HFFc6 (cell line): ENCODE measurements at regions not wholly inside any gene's neighbourhood (a gene's known extent, or its start where the extent isn't known, plus 50 kb on each side); places are given as distances from the start of the nearest gene placed in this dataset.

ENCODE experiments used
- DNase-seq: peaks from one replicate; pipeline ENCODE4 v3.0.0-alpha.2; 2018
- H3K27ac Mint-ChIP-seq: 2 replicates; pipeline ENCODE4 v1.8.0; 2020; ENCODE audit warnings: mild to moderate bottlenecking, mixed read lengths
- H3K27me3 Mint-ChIP-seq: 2 replicates; pipeline ENCODE4 v1.8.0; 2021; ENCODE audit warnings: mild to moderate bottlenecking, moderate library complexity, mixed read lengths; ENCODE audit not compliant: insufficient read depth
- H3K36me3 Mint-ChIP-seq: 2 replicates; pipeline ENCODE4 v1.8.0; 2021; ENCODE audit warnings: low read depth, mixed read lengths
- H3K4me1 Mint-ChIP-seq: 2 replicates; pipeline ENCODE4 v1.8.0; 2020; ENCODE audit warnings: low read depth, mixed read lengths
- H3K4me3 Mint-ChIP-seq: 2 replicates; pipeline ENCODE4 v1.8.0; 2020; ENCODE audit warnings: mild to moderate bottlenecking, moderate library complexity, mixed read lengths
- H3K9me3 Mint-ChIP-seq: 2 replicates; pipeline ENCODE4 v1.8.0; 2020; ENCODE audit warnings: mild to moderate bottlenecking, mixed read lengths
- TF ChIP-seq, protein P1 (sequence below): fragments of 200-600 bp; sonication (generic); IDR thresholded peaks from 2 replicates; pipeline ENCODE4 v1.5.0; 2021; ENCODE audit warnings: antibody characterized with exemption, mild to moderate bottlenecking

- Mint-ChIP-seq H3K4me3 (no peak overlapping the region), H3K9me3 (peaks cover 4% of the 10 kb centered on the region; the same call in 1 of the 2 replicates), H3K27ac (no peak overlapping the region), H3K4me1 (peaks cover 35% of the 10 kb centered on the region; the same call in 1 of the 2 replicates), H3K27me3 (no peaks in the 10 kb centered on the region), H3K36me3 (no peaks in the 10 kb centered on the region)
- no peak for DNase-seq
- TF ChIP-seq, protein P1, sequence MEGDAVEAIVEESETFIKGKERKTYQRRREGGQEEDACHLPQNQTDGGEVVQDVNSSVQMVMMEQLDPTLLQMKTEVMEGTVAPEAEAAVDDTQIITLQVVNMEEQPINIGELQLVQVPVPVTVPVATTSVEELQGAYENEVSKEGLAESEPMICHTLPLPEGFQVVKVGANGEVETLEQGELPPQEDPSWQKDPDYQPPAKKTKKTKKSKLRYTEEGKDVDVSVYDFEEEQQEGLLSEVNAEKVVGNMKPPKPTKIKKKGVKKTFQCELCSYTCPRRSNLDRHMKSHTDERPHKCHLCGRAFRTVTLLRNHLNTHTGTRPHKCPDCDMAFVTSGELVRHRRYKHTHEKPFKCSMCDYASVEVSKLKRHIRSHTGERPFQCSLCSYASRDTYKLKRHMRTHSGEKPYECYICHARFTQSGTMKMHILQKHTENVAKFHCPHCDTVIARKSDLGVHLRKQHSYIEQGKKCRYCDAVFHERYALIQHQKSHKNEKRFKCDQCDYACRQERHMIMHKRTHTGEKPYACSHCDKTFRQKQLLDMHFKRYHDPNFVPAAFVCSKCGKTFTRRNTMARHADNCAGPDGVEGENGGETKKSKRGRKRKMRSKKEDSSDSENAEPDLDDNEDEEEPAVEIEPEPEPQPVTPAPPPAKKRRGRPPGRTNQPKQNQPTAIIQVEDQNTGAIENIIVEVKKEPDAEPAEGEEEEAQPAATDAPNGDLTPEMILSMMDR: no peak
These were observed 1591.4 kb upstream of the PCDH7 start for GRCh38 chr4:29128810-29129209.

GRCh38 chr4:29131304-29131703 lies 1588.9 kb upstream of the PCDH7 start:
- Mint-ChIP-seq H3K4me1 (peaks cover 30% of the 10 kb centered on the region; the same call in 1 of the 2 replicates), H3K27me3 (no peaks in the 10 kb centered on the region), H3K27ac (no peak overlapping the region), H3K9me3 (peaks cover 4% of the 10 kb centered on the region; the same call in 1 of the 2 replicates), H3K36me3 (no peaks in the 10 kb centered on the region), H3K4me3 (peak overlapping the region; percentile 56; the same call in 1 of the 2 replicates)
- no peak for DNase-seq
- TF ChIP-seq, protein P1: peak; percentile 53

- H3K9me3 Mint-ChIP-seq: peaks cover 5% of the 10 kb centered on the region; the same call in 1 of the 2 replicates
- H3K27me3 Mint-ChIP-seq: no peaks in the 10 kb centered on the region
- H3K4me1 Mint-ChIP-seq: peaks cover 37% of the 10 kb centered on the region
- H3K27ac Mint-ChIP-seq: 0 out of 2 replicates have a peak overlapping the region, but pooled peaks have one; percentile 7
- peak overlapping the region; percentile 4; the same call in 1 of the 2 replicates for H3K4me3 Mint-ChIP-seq
- TF ChIP-seq, protein P1: no peak
- DNase-seq: no peak
- H3K36me3 Mint-ChIP-seq: no peaks in the 10 kb centered on the region; the same call in 1 of the 2 replicates
These were observed 1577.5 kb upstream of the PCDH7 start for GRCh38 chr4:29142708-29143107.

- peaks cover 6% of the 10 kb centered on the region; the same call in 1 of the 2 replicates for H3K36me3 Mint-ChIP-seq
- H3K4me1 Mint-ChIP-seq: peaks cover 22% of the 10 kb centered on the region
- no peaks in the 10 kb centered on the region for H3K27me3 Mint-ChIP-seq
- peak; percentile 72 for DNase-seq
- H3K9me3 Mint-ChIP-seq: peaks cover 5% of the 10 kb centered on the region; the same call in 1 of the 2 replicates
- peak overlapping the region; percentile 6; the same call in 1 of the 2 replicates for H3K27ac Mint-ChIP-seq
- H3K4me3 Mint-ChIP-seq: no peak overlapping the region
- TF ChIP-seq, protein P1: no peak
These were observed 1568.6 kb upstream of the PCDH7 start for GRCh38 chr4:29151584-29151983.

DNA sequence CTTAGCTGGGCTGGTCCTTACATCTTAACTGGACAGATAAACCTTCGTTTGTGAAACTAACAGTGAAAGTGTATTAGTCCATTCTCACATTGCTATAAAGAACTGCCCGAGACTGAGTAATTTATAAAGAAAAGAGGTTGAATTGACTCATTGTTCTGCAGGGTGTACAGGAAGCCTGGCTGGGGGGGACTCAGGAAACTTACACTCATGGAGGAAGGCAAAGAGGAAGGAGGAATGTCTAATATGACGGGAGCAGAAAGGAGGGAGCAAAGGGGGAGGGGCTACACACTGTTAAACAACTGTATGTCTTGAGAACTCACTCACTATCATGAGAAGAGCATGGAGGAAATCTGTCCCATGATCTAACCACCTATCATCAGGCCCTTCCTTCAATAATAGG lies 1566.5 kb upstream of the PCDH7 start:
- no peak overlapping the region for H3K27ac Mint-ChIP-seq
- no peaks in the 10 kb centered on the region for H3K27me3 Mint-ChIP-seq
- H3K4me1 Mint-ChIP-seq: peaks cover 22% of the 10 kb centered on the region
- DNase-seq: no peak
- TF ChIP-seq, protein P1: no peak
- H3K9me3 Mint-ChIP-seq: no peaks in the 10 kb centered on the region; the same call in 1 of the 2 replicates
- peak overlapping the region; percentile 33; the same call in 1 of the 2 replicates for H3K4me3 Mint-ChIP-seq
- H3K36me3 Mint-ChIP-seq: peaks cover 6% of the 10 kb centered on the region; the same call in 1 of the 2 replicates
